ENCODE measurements at regions not wholly inside any gene's neighbourhood (a gene's known extent, or its start where the extent isn't known, plus 50 kb on each side); places are given as distances from the start of the nearest gene placed in this dataset.

- no TSS peak for BruUV-seq (replicated peaks)
- no peak overlapping the region for H3K4me3 ChIP-seq (ENCODE audit: low read depth in 2 of 2, low read length in 2 of 2)
- TF ChIP-seq REST (IDR thresholded peaks at IDR 0.05; ENCODE audit: insufficient read depth in 1 of 2, low read depth in 2 of 2, low read length in 1 of 2) (no peak), SIN3A (IDR thresholded peaks at IDR 0.05; ENCODE audit: borderline replicate concordance, insufficient read depth, low read depth, low read length) (no peak), POLR2AphosphoS5 (IDR thresholded peaks at IDR 0.05; ENCODE audit: low read depth, low read length) (no peak), TCF7L2 (IDR thresholded peaks at IDR 0.05; ENCODE audit: low read depth, low read length) (no peak)
- TF ChIP-seq, protein P1, sequence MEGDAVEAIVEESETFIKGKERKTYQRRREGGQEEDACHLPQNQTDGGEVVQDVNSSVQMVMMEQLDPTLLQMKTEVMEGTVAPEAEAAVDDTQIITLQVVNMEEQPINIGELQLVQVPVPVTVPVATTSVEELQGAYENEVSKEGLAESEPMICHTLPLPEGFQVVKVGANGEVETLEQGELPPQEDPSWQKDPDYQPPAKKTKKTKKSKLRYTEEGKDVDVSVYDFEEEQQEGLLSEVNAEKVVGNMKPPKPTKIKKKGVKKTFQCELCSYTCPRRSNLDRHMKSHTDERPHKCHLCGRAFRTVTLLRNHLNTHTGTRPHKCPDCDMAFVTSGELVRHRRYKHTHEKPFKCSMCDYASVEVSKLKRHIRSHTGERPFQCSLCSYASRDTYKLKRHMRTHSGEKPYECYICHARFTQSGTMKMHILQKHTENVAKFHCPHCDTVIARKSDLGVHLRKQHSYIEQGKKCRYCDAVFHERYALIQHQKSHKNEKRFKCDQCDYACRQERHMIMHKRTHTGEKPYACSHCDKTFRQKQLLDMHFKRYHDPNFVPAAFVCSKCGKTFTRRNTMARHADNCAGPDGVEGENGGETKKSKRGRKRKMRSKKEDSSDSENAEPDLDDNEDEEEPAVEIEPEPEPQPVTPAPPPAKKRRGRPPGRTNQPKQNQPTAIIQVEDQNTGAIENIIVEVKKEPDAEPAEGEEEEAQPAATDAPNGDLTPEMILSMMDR (IDR thresholded peaks at IDR 0.05), result no peak
- intact Hi-C loops (cut with micrococcal nuclease; ENCODE audit: unreplicated experiment) (no loop called here), in situ Hi-C loops (cut with HindIII; ENCODE audit: low pct_unique_long_range_greater_than_20kb, low sequenced_read_pairs) (no loop called here)
- H3K4me1 ChIP-seq (ENCODE audit: control insufficient read depth, insufficient read depth, low read length), result no peaks in the 10 kb centered on the region
- no peaks in the 10 kb centered on the region for H3K36me3 ChIP-seq (ENCODE audit: control insufficient read depth, insufficient read depth, low read length)
- no peak overlapping the region for H3K27ac ChIP-seq (ENCODE audit: low read length)
- H3K9me3 ChIP-seq (ENCODE audit: control insufficient read depth, insufficient read depth, low read depth, low read length), result no peaks in the 10 kb centered on the region
- ChIA-PET POLR2A (no interaction called here), CTCF (no interaction called here)
- ATAC-seq (no peak), DNase-seq (ENCODE audit: low read depth, low spot score) (no peak)
- H3K27me3 ChIP-seq (ENCODE audit: control insufficient read depth, insufficient read depth, low read length), result no peaks in the 10 kb centered on the region
Observed at GRCh38 chr13:73281746-73282145, 222.9 kb downstream of the KLF5 start.

DNA sequence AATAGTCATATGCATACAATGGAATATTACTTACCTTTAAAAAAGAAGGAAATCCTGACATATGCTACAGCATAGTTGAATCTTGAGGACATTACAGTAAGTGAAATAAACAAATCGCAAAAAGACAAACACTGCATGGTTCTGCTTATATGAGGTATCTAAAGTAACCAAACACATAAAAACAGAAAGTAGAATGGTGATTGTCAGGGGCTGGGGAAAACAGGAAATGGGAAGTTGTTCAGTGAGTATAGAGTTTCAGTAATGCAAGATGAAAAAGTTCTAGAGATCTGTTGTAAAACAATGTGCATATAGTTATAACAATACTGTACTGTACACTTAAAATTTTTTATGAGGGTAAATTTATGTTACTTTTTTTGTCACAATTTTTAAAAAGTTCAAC, 219.4 kb downstream of the KLF5 start:
- ATAC-seq, result no peak
- Histone ChIP-seq H3K36me3 (ENCODE audit: control insufficient read depth, insufficient read depth, low read length) (no peaks in the 10 kb centered on the region), H3K9me3 (ENCODE audit: control insufficient read depth, insufficient read depth, low read depth, low read length) (no peaks in the 10 kb centered on the region), H3K27ac (ENCODE audit: low read length) (no peak overlapping the region), H3K27me3 (ENCODE audit: control insufficient read depth, insufficient read depth, low read length) (no peaks in the 10 kb centered on the region), H3K4me1 (ENCODE audit: control insufficient read depth, insufficient read depth, low read length) (no peaks in the 10 kb centered on the region), H3K4me3 (ENCODE audit: low read depth in 2 of 2, low read length in 2 of 2) (no peak overlapping the region)
- in situ Hi-C loops (cut with HindIII; ENCODE audit: low pct_unique_long_range_greater_than_20kb, low sequenced_read_pairs), result no loop called here
- no TSS peak for BruUV-seq (replicated peaks)
- ChIA-PET CTCF (no interaction called here), POLR2A (no interaction called here)
- no peak for TF ChIP-seq SIN3A (IDR thresholded peaks at IDR 0.05; ENCODE audit: borderline replicate concordance, insufficient read depth, low read depth, low read length)
- TF ChIP-seq POLR2AphosphoS5 (IDR thresholded peaks at IDR 0.05; ENCODE audit: low read depth, low read length), result no peak
- no peak for TF ChIP-seq TCF7L2 (IDR thresholded peaks at IDR 0.05; ENCODE audit: low read depth, low read length)
- TF ChIP-seq, protein P1 (IDR thresholded peaks at IDR 0.05), result no peak
- TF ChIP-seq REST (IDR thresholded peaks at IDR 0.05; ENCODE audit: insufficient read depth in 1 of 2, low read depth in 2 of 2, low read length in 1 of 2), result no peak
- intact Hi-C loops (cut with micrococcal nuclease; ENCODE audit: unreplicated experiment), result no loop called here
- no peak for DNase-seq (ENCODE audit: low read depth, low spot score)
